ENCODE measurements at regions not wholly inside any gene's neighbourhood (a gene's known extent, or its start where the extent isn't known, plus 50 kb on each side); places are given as distances from the start of the nearest gene placed in this dataset.

- no peaks in the 10 kb centered on the region for H4K20me1 ChIP-seq (ENCODE audit: control insufficient read depth, extremely low read depth, insufficient read depth, low read length)
- H3K36me3 ChIP-seq (ENCODE audit: control insufficient read depth in 2 of 2, extremely low read depth in 1 of 2, insufficient read depth in 2 of 2, low read length in 2 of 2), result no peaks in the 10 kb centered on the region
- no peak overlapping the region for H3K4me3 ChIP-seq (ENCODE audit: control insufficient read depth in 2 of 3, extremely low read depth in 1 of 3, insufficient read depth in 2 of 3, low read depth in 1 of 3, low read length in 3 of 3)
- dilution Hi-C loops (cut with MboI; ENCODE audit: extremely low pct_ligation_motif_present, low sequenced_read_pairs), result no loop called here
- no peak for TF ChIP-seq CTCF (optimal IDR thresholded peaks at IDR 0.05 in 1 of 3, IDR thresholded peaks at IDR 0.05 in 1 of 3, conservative IDR thresholded peaks at IDR 0.05 in 1 of 3; ENCODE audit: extremely low read depth in 1 of 3, insufficient read depth in 2 of 3, low read length in 3 of 3)
- no peak for TF ChIP-seq EZH2 (IDR thresholded peaks at IDR 0.05; ENCODE audit: low read length)
- H3K4me2 ChIP-seq (ENCODE audit: control insufficient read depth, extremely low read depth, insufficient read depth, low read depth, low read length), result no peak overlapping the region
- no peaks in the 10 kb centered on the region for H3K27me3 ChIP-seq (ENCODE audit: control insufficient read depth, extremely low read depth, insufficient read depth, low read length)
- FAIRE-seq (no peak), DNase-seq (ENCODE audit: low read depth, low spot score) (no peak)
- no peaks in the 10 kb centered on the region for H3K9me3 ChIP-seq (ENCODE audit: control insufficient read depth, low read depth, low read length)
- no peak overlapping the region for H2AFZ ChIP-seq (ENCODE audit: control insufficient read depth, low read length)
- H3K9me1 ChIP-seq (ENCODE audit: control insufficient read depth, extremely low read depth, insufficient read depth, low read length), result no peaks in the 10 kb centered on the region
- H3K9ac ChIP-seq (ENCODE audit: control insufficient read depth, extremely low read depth, insufficient read depth, low read length), result no peak overlapping the region
- H3K79me2 ChIP-seq (ENCODE audit: control insufficient read depth, insufficient read depth, low read length), result no peaks in the 10 kb centered on the region
- H3K4me1 ChIP-seq (ENCODE audit: control insufficient read depth, extremely low read depth, insufficient read depth, low read length), result no peaks in the 10 kb centered on the region
- no peak overlapping the region for H3K27ac ChIP-seq (ENCODE audit: control insufficient read depth, insufficient read depth, low read length)
Measured at GRCh38 chr7:33731912-33732311, 173.4 kb upstream of the BMPER start.

- no peak overlapping the region for H2AFZ ChIP-seq (ENCODE audit: control insufficient read depth, low read length)
- no peak for TF ChIP-seq EZH2 (IDR thresholded peaks at IDR 0.05; ENCODE audit: low read length)
- no peak for TF ChIP-seq CTCF (optimal IDR thresholded peaks at IDR 0.05 in 1 of 3, IDR thresholded peaks at IDR 0.05 in 1 of 3, conservative IDR thresholded peaks at IDR 0.05 in 1 of 3; ENCODE audit: extremely low read depth in 1 of 3, insufficient read depth in 2 of 3, low read length in 3 of 3)
- H3K4me2 ChIP-seq (ENCODE audit: control insufficient read depth, extremely low read depth, insufficient read depth, low read depth, low read length), result no peak overlapping the region
- no peaks in the 10 kb centered on the region for H3K9me1 ChIP-seq (ENCODE audit: control insufficient read depth, extremely low read depth, insufficient read depth, low read length)
- no peak overlapping the region for H3K27ac ChIP-seq (ENCODE audit: control insufficient read depth, insufficient read depth, low read length)
- FAIRE-seq, result no peak
- no peaks in the 10 kb centered on the region for H3K27me3 ChIP-seq (ENCODE audit: control insufficient read depth, extremely low read depth, insufficient read depth, low read length)
- H3K36me3 ChIP-seq (ENCODE audit: control insufficient read depth in 2 of 2, extremely low read depth in 1 of 2, insufficient read depth in 2 of 2, low read length in 2 of 2), result no peaks in the 10 kb centered on the region
- no peaks in the 10 kb centered on the region for H3K79me2 ChIP-seq (ENCODE audit: control insufficient read depth, insufficient read depth, low read length)
- no peak overlapping the region for H3K4me3 ChIP-seq (ENCODE audit: control insufficient read depth in 2 of 3, extremely low read depth in 1 of 3, insufficient read depth in 2 of 3, low read depth in 1 of 3, low read length in 3 of 3)
- no peaks in the 10 kb centered on the region for H3K9me3 ChIP-seq (ENCODE audit: control insufficient read depth, low read depth, low read length)
- DNase-seq (ENCODE audit: low read depth, low spot score), result no peak
- dilution Hi-C loops (cut with MboI; ENCODE audit: extremely low pct_ligation_motif_present, low sequenced_read_pairs), result no loop called here
- H3K4me1 ChIP-seq (ENCODE audit: control insufficient read depth, extremely low read depth, insufficient read depth, low read length), result no peaks in the 10 kb centered on the region
- no peaks in the 10 kb centered on the region for H4K20me1 ChIP-seq (ENCODE audit: control insufficient read depth, extremely low read depth, insufficient read depth, low read length)
- no peak overlapping the region for H3K9ac ChIP-seq (ENCODE audit: control insufficient read depth, extremely low read depth, insufficient read depth, low read length)
Measured at GRCh38 chr7:33732462-33732861, 172.9 kb upstream of the BMPER start.

Data from keratinocyte (primary cell).